HL-60 (cell line): ENCODE measurements at regions not wholly inside any gene's neighbourhood (a gene's known extent, or its start where the extent isn't known, plus 50 kb on each side); places are given as distances from the start of the nearest gene placed in this dataset.

Source experiments
- CTCF ChIP-seq: IDR thresholded peaks from one replicate; pipeline ENCODE4 v1.5.1; 2011; ENCODE audit warnings: low read length, control low read depth, inconsistent platforms; ENCODE audit not compliant: insufficient read depth
- GABPA ChIP-seq: IDR thresholded peaks from 2 replicates; pipeline ENCODE4 v1.6.1; 2012; ENCODE audit warnings: low read depth
- POLR2AphosphoS5 ChIP-seq: IDR thresholded peaks from 2 replicates; pipeline ENCODE4 v1.6.1; 2012; ENCODE audit warnings: low read depth
- REST ChIP-seq: IDR thresholded peaks from 2 replicates; pipeline ENCODE4 v1.6.1; 2012; ENCODE audit warnings: low read depth; ENCODE audit not compliant: insufficient replicate concordance

GRCh38 chr13:73419186-73419585 is 360.4 kb downstream of the KLF5 start:
- TF ChIP-seq POLR2AphosphoS5 (no peak), REST (no peak), CTCF (no peak), GABPA (no peak)
